ENCODE measurements at regions not wholly inside any gene's neighbourhood (a gene's known extent, or its start where the extent isn't known, plus 50 kb on each side); places are given as distances from the start of the nearest gene placed in this dataset.

- no peak overlapping the region for H3K27ac Mint-ChIP-seq (ENCODE audit: unreplicated experiment)
- no peak for TF ChIP-seq CTCF (IDR thresholded peaks at IDR 0.05; ENCODE audit: unreplicated experiment)
- H3K27me3 Mint-ChIP-seq (ENCODE audit: unreplicated experiment), result peaks cover 58% of the 10 kb centered on the region
- intact Hi-C loops (cut with micrococcal nuclease; ENCODE audit: unreplicated experiment), result no loop called here
- no peaks in the 10 kb centered on the region for H3K36me3 Mint-ChIP-seq (ENCODE audit: insufficient read depth, unreplicated experiment)
- no peaks in the 10 kb centered on the region for H3K9me3 Mint-ChIP-seq (ENCODE audit: low read depth, unreplicated experiment)
- no TSS peak for BruUV-seq (replicated peaks)
- no peaks in the 10 kb centered on the region for H3K4me1 Mint-ChIP-seq (ENCODE audit: low read depth, unreplicated experiment)
- H3K4me3 Mint-ChIP-seq (ENCODE audit: low read depth, unreplicated experiment), result no peak overlapping the region
- CTCF ChIA-PET, result no interaction called here
- DNase-seq, result no peak
Observed at GRCh38 chr9:99375481-99375880, 153.4 kb downstream of the SEC61B start.

GRCh38 chr9:99377790-99378775 is 156.0 kb downstream of the SEC61B start:
- intact Hi-C loops (cut with micrococcal nuclease; ENCODE audit: unreplicated experiment), result no loop called here
- Mint-ChIP-seq H3K27me3 (ENCODE audit: unreplicated experiment) (peaks cover 65% of the 10 kb centered on the region), H3K4me3 (ENCODE audit: low read depth, unreplicated experiment) (no peak overlapping the region), H3K36me3 (ENCODE audit: insufficient read depth, unreplicated experiment) (no peaks in the 10 kb centered on the region), H3K9me3 (ENCODE audit: low read depth, unreplicated experiment) (no peaks in the 10 kb centered on the region), H3K4me1 (ENCODE audit: low read depth, unreplicated experiment) (no peaks in the 10 kb centered on the region), H3K27ac (ENCODE audit: unreplicated experiment) (no peak overlapping the region)
- no TSS peak for BruUV-seq (replicated peaks)
- CTCF ChIA-PET, result no interaction called here
- no peak for TF ChIP-seq CTCF (IDR thresholded peaks at IDR 0.05; ENCODE audit: unreplicated experiment)
- DNase-seq, result no peak

- no peaks in the 10 kb centered on the region for H3K4me1 Mint-ChIP-seq (ENCODE audit: low read depth, unreplicated experiment)
- CTCF ChIA-PET, result no interaction called here
- no peak overlapping the region for H3K27ac Mint-ChIP-seq (ENCODE audit: unreplicated experiment)
- DNase-seq, result no peak
- H3K4me3 Mint-ChIP-seq (ENCODE audit: low read depth, unreplicated experiment), result no peak overlapping the region
- no peak for TF ChIP-seq CTCF (IDR thresholded peaks at IDR 0.05; ENCODE audit: unreplicated experiment)
- peaks cover 54% of the 10 kb centered on the region for H3K27me3 Mint-ChIP-seq (ENCODE audit: unreplicated experiment)
- H3K9me3 Mint-ChIP-seq (ENCODE audit: low read depth, unreplicated experiment), result no peaks in the 10 kb centered on the region
- no peaks in the 10 kb centered on the region for H3K36me3 Mint-ChIP-seq (ENCODE audit: insufficient read depth, unreplicated experiment)
- no TSS peak for BruUV-seq (replicated peaks)
- intact Hi-C loops (cut with micrococcal nuclease; ENCODE audit: unreplicated experiment), result no loop called here
Observed at GRCh38 chr9:99383536-99383935, 161.5 kb downstream of the SEC61B start.

- H3K4me1 Mint-ChIP-seq (ENCODE audit: low read depth, unreplicated experiment), result no peaks in the 10 kb centered on the region
- CTCF ChIA-PET, result interaction anchor here (0.6 kb wide), 1 partner anchor 44 kb away, joined by 6 read pairs; no protein-coding TSS in a partner anchor
- no peak for DNase-seq
- H3K27me3 Mint-ChIP-seq (ENCODE audit: unreplicated experiment), result peaks cover 53% of the 10 kb centered on the region
- intact Hi-C loops (cut with micrococcal nuclease; ENCODE audit: unreplicated experiment), result no loop called here
- H3K9me3 Mint-ChIP-seq (ENCODE audit: low read depth, unreplicated experiment), result no peaks in the 10 kb centered on the region
- no peak overlapping the region for H3K27ac Mint-ChIP-seq (ENCODE audit: unreplicated experiment)
- H3K36me3 Mint-ChIP-seq (ENCODE audit: insufficient read depth, unreplicated experiment), result no peaks in the 10 kb centered on the region
- no TSS peak for BruUV-seq (replicated peaks)
- TF ChIP-seq CTCF (IDR thresholded peaks at IDR 0.05; ENCODE audit: unreplicated experiment), result no peak
- H3K4me3 Mint-ChIP-seq (ENCODE audit: low read depth, unreplicated experiment), result no peak overlapping the region
Observed at GRCh38 chr9:99385215-99385614, 163.1 kb downstream of the SEC61B start.
